IMR-90 (cell line): ENCODE measurements at regions not wholly inside any gene's neighbourhood (a gene's known extent, or its start where the extent isn't known, plus 50 kb on each side); places are given as distances from the start of the nearest gene placed in this dataset.

Experiments
- ATAC-seq: fragments of 200-7000 bp; cut with Tn5 transposase; 2 replicates; pipeline ENCODE4 v1.9.1; 2020; ENCODE audit warnings: low read depth, mild to moderate bottlenecking, moderate library complexity
- BruUV-seq: library from RNA; stranded (reverse); fragments of 400-500 nt; replicated peaks from 2 replicates; lab custom pipeline; 2021; lab: Mats Ljungman, UMichigan
- CTCF ChIA-PET: fragments of 300-600 bp; formaldehyde crosslinking; extraction: SDS; loops from one replicate; lab custom pipeline; 2021; ENCODE audit warnings: antibody characterized with exemption; lab: Yijun Ruan, JAX
- POLR2A ChIA-PET: fragments of 300-600 bp; sonication (Branson Sonifier 250); formaldehyde crosslinking; loops from one replicate; lab custom pipeline; 2022; ENCODE audit warnings: antibody characterized with exemption; ENCODE audit not compliant: unreplicated experiment; lab: Charles Lee
- DNase-seq: peaks from one replicate; pipeline ENCODE4 v3.0.0; 2013
- H2AFZ ChIP-seq: replicated peaks from 2 replicates; pipeline ENCODE3; 2013; ENCODE audit warnings: low read length, mild to moderate bottlenecking; ENCODE audit not compliant: poor library complexity
- H2AK5ac ChIP-seq: 2 replicates; pipeline ENCODE4 v1.6.1; 2013; ENCODE audit warnings: low read depth, low read length, inconsistent platforms
- H2AK9ac ChIP-seq: replicated peaks from 2 replicates; pipeline ENCODE3; 2013; ENCODE audit warnings: mild to moderate bottlenecking, low read depth, low read length, moderate library complexity; ENCODE audit not compliant: poor library complexity
- H2BK120ac ChIP-seq: 2 replicates; pipeline ENCODE4 v1.6.1; 2013; ENCODE audit warnings: low read depth, low read length, inconsistent platforms
- H2BK15ac ChIP-seq: 3 replicates; pipeline ENCODE4 v1.6.1; 2013; ENCODE audit warnings: low read depth, low read length, inconsistent platforms
- H2BK20ac ChIP-seq: 2 replicates; pipeline ENCODE4 v1.6.1; 2013; ENCODE audit warnings: low read depth, mild to moderate bottlenecking, inconsistent platforms, low read length, moderate library complexity
- H2BK5ac ChIP-seq: 2 replicates; pipeline ENCODE4 v1.6.1; 2013; ENCODE audit warnings: mild to moderate bottlenecking, low read depth, low read length, inconsistent platforms; ENCODE audit not compliant: poor library complexity, severe bottlenecking
- H3K14ac ChIP-seq: replicated peaks from 2 replicates; pipeline ENCODE4 v1.6.1; 2013; ENCODE audit warnings: low read depth, low read length, inconsistent platforms
- H3K18ac ChIP-seq: 2 replicates; pipeline ENCODE4 v1.6.1; 2013; ENCODE audit warnings: low read depth, low read length, control low read depth
- H3K23ac ChIP-seq: 2 replicates; pipeline ENCODE4 v1.6.1; 2013; ENCODE audit warnings: low read depth, low read length, inconsistent platforms
- H3K27ac ChIP-seq: 2 replicates; pipeline ENCODE4 v1.5.1; 2013; ENCODE audit warnings: mild to moderate bottlenecking, control low read depth, low read length; ENCODE audit not compliant: insufficient read depth
- H3K27me3 ChIP-seq: 2 replicates; pipeline ENCODE4 v1.6.1; 2013; ENCODE audit warnings: low read length; ENCODE audit not compliant: control insufficient read depth, insufficient read depth
- H3K36me3 ChIP-seq: 2 replicates; pipeline ENCODE4 v1.6.1; 2013; ENCODE audit warnings: low read length, mixed read lengths; ENCODE audit not compliant: control insufficient read depth, insufficient read depth
- H3K4ac ChIP-seq: 2 replicates; pipeline ENCODE4 v1.6.1; 2013; ENCODE audit warnings: low read depth, low read length, inconsistent platforms
- H3K4me1 ChIP-seq: 2 replicates; pipeline ENCODE4 v1.6.1; 2013; ENCODE audit warnings: low read length, mixed read lengths; ENCODE audit not compliant: control insufficient read depth, insufficient read depth
- H3K4me2 ChIP-seq: 2 replicates; pipeline ENCODE4 v1.6.1; 2013; ENCODE audit warnings: low read depth, mild to moderate bottlenecking, control low read depth, low read length, moderate library complexity
- H3K4me3 ChIP-seq: 2 replicates; pipeline ENCODE4 v1.5.1; 2013; ENCODE audit warnings: low read depth, mild to moderate bottlenecking, control low read depth, low read length, moderate library complexity; ENCODE audit not compliant: insufficient read depth
- H3K56ac ChIP-seq: 2 replicates; pipeline ENCODE4 v1.6.1; 2013; ENCODE audit warnings: low read length, inconsistent platforms; ENCODE audit not compliant: insufficient read depth; ENCODE audit errors: extremely low read depth
- H3K79me1 ChIP-seq, 2 experiments: 2 replicates each; pipeline ENCODE4 v1.6.1; 2013; ENCODE audit warnings: low read length in 2 of 2, inconsistent platforms in 1 of 2, low read depth in 1 of 2
- H3K9ac ChIP-seq: 2 replicates; pipeline ENCODE4 v1.6.1; 2013; ENCODE audit warnings: low read depth, low read length, control low read depth
- H3K9me1 ChIP-seq: 2 replicates; pipeline ENCODE4 v1.6.1; 2013; ENCODE audit warnings: low read length, inconsistent platforms; ENCODE audit not compliant: insufficient read depth
- H3K9me3 ChIP-seq: 2 replicates; pipeline ENCODE4 v1.6.1; 2013; ENCODE audit warnings: low read length; ENCODE audit not compliant: control insufficient read depth, insufficient read depth
- H4K20me1 ChIP-seq: 2 replicates; pipeline ENCODE4 v1.6.1; 2013; ENCODE audit warnings: low read length, inconsistent platforms; ENCODE audit not compliant: insufficient read depth
- H4K5ac ChIP-seq: 2 replicates; pipeline ENCODE4 v1.6.1; 2013; ENCODE audit warnings: mild to moderate bottlenecking, low read depth, low read length, control low read depth
- H4K8ac ChIP-seq, 2 experiments: 2 replicates each; pipeline ENCODE4 v1.6.1; 2013; ENCODE audit warnings: low read depth in 2 of 2, low read length in 2 of 2, control low read depth in 1 of 2, inconsistent platforms in 1 of 2
- H4K91ac ChIP-seq: 2 replicates; pipeline ENCODE4 v1.6.1; 2013; ENCODE audit warnings: low read depth, low read length, inconsistent platforms; ENCODE audit not compliant: insufficient read depth
- NFE2L2 ChIP-seq: fragments of 150-350 bp; IDR thresholded peaks from 2 replicates; pipeline ENCODE4 v1.6.1; 2016; ENCODE audit warnings: low read depth, mild to moderate bottlenecking, low read length
- WGBS, 2 experiments: methylation state at CpG; one replicate each; pipeline versions ENCODE4 v1.1.5 to v1.1.7; 2013; ENCODE audit warnings: missing lambda C conversion rate in 2 of 2; ENCODE audit not compliant: insufficient read length in 1 of 2; ENCODE audit errors: extremely low coverage in 2 of 2; 5-methylcytosine and 5-hydroxymethylcytosine counted together
- dilution Hi-C: fragments of 300-500 bp; cut with HindIII; formaldehyde crosslinking; loops from one replicate; pipeline ENCODE4 v1.14.3; 2018; ENCODE audit warnings: low sequenced_read_pairs; ENCODE audit not compliant: unreplicated experiment
- in situ Hi-C: fragments of 300-500 bp; cut with MboI; formaldehyde crosslinking; loops from 3 replicates; pipeline ENCODE4 v1.14.3; 2019; ENCODE audit warnings: low sequenced_read_pairs, inconsistent platforms, mixed read lengths
- intact Hi-C: fragments of 100-400 bp; cut with micrococcal nuclease; formaldehyde crosslinking; loops from 2 replicates; pipeline ENCODE4 v1.10.0; 2022

DNA sequence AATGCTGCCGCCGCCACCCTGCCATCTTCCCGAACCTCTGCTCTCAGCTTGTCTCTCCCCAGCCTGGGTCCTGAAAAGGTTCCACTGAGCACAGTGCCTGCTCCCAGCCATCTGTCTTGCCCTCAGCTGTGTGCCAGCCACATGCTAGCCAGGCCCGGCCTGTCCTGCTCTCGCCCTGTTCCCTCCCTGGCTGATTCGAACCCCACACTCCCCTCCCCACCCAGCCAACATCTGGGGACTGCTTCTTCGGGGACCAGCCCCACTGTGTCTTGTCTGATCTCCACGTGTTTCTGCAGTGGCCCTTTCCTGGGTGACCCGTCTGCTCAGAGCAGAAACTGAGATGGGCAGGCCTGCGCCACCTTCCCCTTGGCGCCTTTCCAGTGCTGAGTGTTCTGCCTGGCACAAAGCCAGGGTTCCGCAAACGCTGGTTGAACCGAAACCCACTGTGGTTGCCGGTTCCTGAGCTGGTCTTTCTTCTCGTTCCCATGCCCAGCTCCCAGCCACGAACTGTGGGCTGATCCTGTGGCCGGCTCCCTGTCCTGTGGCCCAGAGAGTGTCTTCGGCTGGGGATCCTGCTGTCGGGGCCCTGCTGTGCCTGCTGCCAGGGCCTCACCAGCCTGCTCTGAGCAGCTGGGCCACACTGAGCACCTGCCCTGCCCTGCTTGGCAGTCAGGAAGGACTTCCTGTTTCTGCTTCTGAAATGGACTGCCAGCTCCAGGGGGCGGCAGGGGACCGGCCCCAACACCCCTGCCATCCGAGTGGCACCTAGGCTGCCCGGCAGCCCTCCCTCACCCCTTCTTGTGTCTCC lies 62.7 kb upstream of the KLF13 start:
- H2AK5ac ChIP-seq: no peak overlapping the region
- WGBS, 2 experiments: 62% methylated on average over 9 of the region's 24 CpGs; no CpG with 5 or more reads in 1 of the 2 experiments
- no peak overlapping the region for H3K9ac ChIP-seq
- intact Hi-C loops (no loop called here), in situ Hi-C loops (no loop called here), dilution Hi-C loops (no loop called here)
- CTCF ChIA-PET: no interaction called here
- no peaks in the 10 kb centered on the region for H4K20me1 ChIP-seq
- DNase-seq (no peak), ATAC-seq (no peak)
- no peak overlapping the region for H3K56ac ChIP-seq
- no peak overlapping the region for H3K27ac ChIP-seq
- H2AFZ ChIP-seq: peak overlapping the region; percentile 44
- no peak overlapping the region for H2BK5ac ChIP-seq
- no peak overlapping the region for H4K91ac ChIP-seq
- no peaks in the 10 kb centered on the region for H3K9me3 ChIP-seq
- H4K5ac ChIP-seq: no peak overlapping the region
- H3K18ac ChIP-seq: no peak overlapping the region
- H3K9me1 ChIP-seq: no peaks in the 10 kb centered on the region
- TF ChIP-seq NFE2L2: no peak
- H2AK9ac ChIP-seq: no peak overlapping the region
- H3K79me1 ChIP-seq: no peaks in the 10 kb centered on the region
- POLR2A ChIA-PET: no interaction called here
- no peak overlapping the region for H4K8ac ChIP-seq
- no peak overlapping the region for H3K4me3 ChIP-seq
- no peak overlapping the region for H3K4me2 ChIP-seq
- no peak overlapping the region for H2BK120ac ChIP-seq
- no peaks in the 10 kb centered on the region for H3K36me3 ChIP-seq
- H3K14ac ChIP-seq: no peak overlapping the region
- H3K23ac ChIP-seq: no peak overlapping the region
- no TSS peak for BruUV-seq
- no peak overlapping the region for H3K4ac ChIP-seq
- no peak overlapping the region for H2BK15ac ChIP-seq
- peaks cover 4% of the 10 kb centered on the region; the same call in 1 of the 2 replicates for H3K27me3 ChIP-seq
- no peak overlapping the region for H2BK20ac ChIP-seq
- no peaks in the 10 kb centered on the region for H3K4me1 ChIP-seq
